GM12875 (cell line): ENCODE measurements at regions not wholly inside any gene's neighbourhood (a gene's known extent, or its start where the extent isn't known, plus 50 kb on each side); places are given as distances from the start of the nearest gene placed in this dataset.
"Not testable (repeated sequence)": the region's sequence is repeated elsewhere in the genome, so short reads cannot be mapped to it uniquely, and the experiment has no call there.

Source experiments
- H3K4me3 ChIP-seq: one replicate; pipeline ENCODE4 v1.5.1; 2011; ENCODE audit warnings: low read depth, low read length, control low read depth
- TF ChIP-seq, protein P1 (sequence below): IDR thresholded peaks from 2 replicates; pipeline ENCODE4 v1.5.1; 2011; ENCODE audit warnings: low read depth, mild to moderate bottlenecking, control low read depth, inconsistent platforms, low read length, moderate library complexity, borderline replicate concordance; ENCODE audit not compliant: insufficient read depth

DNA sequence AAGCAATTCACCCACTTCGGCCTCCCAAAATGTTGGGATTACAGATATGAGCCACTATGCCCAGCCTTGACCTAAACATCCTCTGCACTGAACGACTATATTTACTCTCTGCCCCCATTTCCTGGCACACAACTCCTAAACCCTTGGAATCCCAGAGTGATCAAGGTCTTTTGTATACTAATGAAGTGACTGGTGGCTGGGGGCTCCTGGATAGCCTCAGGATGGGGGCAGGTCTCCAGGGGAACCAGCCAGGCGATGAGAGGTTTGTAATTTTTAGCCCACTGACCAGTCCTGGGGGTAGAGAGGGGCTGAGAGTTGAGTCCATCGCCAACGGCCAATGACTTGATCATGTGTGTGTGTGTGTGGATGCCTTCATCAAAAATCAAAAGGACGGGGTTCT, 71.1 kb downstream of the FAM50B start:
- H3K4me3 ChIP-seq, result no peak overlapping the region
- TF ChIP-seq, protein P1, sequence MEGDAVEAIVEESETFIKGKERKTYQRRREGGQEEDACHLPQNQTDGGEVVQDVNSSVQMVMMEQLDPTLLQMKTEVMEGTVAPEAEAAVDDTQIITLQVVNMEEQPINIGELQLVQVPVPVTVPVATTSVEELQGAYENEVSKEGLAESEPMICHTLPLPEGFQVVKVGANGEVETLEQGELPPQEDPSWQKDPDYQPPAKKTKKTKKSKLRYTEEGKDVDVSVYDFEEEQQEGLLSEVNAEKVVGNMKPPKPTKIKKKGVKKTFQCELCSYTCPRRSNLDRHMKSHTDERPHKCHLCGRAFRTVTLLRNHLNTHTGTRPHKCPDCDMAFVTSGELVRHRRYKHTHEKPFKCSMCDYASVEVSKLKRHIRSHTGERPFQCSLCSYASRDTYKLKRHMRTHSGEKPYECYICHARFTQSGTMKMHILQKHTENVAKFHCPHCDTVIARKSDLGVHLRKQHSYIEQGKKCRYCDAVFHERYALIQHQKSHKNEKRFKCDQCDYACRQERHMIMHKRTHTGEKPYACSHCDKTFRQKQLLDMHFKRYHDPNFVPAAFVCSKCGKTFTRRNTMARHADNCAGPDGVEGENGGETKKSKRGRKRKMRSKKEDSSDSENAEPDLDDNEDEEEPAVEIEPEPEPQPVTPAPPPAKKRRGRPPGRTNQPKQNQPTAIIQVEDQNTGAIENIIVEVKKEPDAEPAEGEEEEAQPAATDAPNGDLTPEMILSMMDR, result no peak

DNA sequence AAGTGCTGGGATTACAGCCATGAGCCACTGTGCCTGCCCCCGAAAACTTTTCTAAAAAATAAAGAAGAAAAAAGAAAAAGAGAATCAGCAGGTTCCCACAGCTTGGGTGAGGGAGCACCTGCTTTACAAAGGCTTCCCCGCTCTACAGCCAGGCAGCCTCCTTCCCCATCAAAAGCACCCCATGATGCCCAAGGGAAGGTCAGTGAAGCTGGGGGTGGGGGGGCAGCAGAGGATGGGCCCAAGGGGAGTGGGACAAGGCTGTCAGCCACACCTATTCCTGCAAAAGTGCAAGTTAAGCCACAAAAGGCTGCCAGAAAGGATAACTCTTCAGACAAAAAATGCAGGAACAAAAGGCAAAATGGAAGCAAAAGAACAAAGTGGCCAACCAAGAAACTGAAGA, 72.5 kb downstream of the FAM50B start:
- TF ChIP-seq, protein P1, result no peak
- H3K4me3 ChIP-seq, result no peak overlapping the region

DNA sequence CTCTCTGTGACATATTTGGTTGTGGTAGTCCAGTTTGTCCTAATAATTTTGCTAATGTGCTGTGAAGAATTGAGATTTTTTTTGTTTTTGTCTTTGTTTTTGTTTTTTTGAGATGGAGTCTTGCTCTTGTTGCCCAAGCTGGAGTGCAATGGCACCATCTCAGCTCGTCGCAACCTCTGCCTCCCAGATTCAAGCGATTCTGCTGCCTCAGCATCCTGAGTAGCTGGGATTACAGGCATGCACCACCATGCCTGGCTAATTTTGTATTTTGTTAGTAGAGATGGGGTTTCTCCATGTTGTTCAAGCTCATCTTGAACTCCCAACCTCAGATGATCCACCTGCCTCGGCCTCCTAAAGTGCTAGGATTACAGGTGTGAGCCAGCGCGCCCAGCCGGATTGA, 73.4 kb downstream of the FAM50B start:
- H3K4me3 ChIP-seq, result not testable (repeated sequence)

DNA sequence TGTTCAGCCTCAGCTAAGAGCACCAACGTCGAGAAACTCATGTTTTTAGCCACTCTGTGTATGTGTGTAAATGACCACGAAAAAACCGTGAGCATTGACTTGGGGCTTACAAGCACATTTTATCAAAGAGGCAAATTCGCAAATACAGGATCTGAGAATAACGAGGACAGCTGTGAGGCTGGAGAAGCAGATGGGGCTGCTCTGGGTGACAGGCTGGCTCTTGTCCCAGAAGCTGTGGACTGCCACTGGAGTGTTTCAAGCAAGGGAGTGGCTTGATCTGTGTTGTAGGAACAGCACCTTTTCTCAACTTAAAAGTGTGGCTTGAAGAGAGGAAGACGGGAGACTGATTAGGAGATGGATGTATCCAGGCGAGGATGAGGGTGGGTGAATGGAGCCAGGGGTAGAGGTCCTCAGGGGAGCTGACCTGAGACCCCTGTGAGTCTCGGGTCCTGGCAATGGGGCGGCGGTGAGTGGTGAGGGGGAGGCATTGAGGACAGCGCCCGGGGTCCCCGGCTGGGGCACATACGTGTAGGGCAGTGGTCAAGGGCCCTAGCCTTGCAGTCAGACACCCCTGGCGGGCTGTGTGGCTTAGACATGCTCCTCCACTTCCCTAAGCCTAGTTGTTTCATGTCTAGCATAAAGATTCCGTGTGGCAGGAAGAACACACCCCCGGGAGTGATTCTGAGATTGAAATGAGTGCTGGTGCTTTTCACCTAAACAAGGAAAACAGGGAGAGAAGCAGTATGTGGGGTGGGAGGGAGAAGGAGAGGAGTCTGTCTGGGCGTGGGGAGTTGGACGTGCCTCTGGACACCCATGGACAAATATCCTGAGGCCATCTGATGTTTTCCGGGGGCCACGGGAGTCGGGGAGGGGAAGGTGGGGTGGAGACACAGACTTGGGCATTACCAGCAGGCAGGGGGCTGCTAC, 76.3 kb downstream of the FAM50B start:
- not testable (repeated sequence) for H3K4me3 ChIP-seq

DNA sequence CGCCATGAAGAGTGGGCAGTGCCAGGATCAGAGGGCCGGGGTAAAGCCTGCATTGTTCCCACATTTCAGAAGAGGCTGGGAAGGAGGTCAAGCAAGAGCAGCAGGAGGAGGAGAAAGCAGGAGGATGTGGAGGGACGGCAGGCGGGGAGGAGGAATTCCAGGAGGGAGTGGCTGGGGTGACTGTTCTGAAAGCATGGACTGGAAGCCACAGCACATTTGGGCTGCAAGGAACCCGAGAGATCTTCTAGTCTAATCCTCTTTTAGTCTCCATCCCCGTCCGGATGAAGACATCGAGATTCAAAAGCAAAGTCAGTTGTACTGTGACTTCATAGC, 76.9 kb downstream of the FAM50B start:
- TF ChIP-seq, protein P1, result no peak
- no peak overlapping the region for H3K4me3 ChIP-seq

DNA sequence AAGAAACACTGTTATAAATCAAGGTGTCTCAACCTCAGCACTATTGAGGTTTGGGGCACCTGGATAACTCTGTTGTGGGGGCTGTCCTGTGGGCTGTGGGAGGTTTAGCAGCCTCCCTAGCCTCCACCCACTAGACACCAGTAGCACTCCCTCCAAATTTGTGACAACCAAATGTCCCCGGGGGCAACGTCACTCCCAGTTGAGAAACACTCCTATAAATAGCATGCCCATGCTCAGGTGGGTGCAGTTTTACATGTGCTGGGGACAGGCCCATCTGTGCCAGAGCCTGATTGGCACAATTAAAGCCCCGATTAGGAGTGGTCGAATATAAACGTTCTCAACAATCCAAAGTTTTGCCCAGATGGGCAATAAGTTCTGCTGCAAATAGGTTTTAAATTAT, 78.9 kb downstream of the FAM50B start:
- no peak overlapping the region for H3K4me3 ChIP-seq
- TF ChIP-seq, protein P1, result no peak

DNA sequence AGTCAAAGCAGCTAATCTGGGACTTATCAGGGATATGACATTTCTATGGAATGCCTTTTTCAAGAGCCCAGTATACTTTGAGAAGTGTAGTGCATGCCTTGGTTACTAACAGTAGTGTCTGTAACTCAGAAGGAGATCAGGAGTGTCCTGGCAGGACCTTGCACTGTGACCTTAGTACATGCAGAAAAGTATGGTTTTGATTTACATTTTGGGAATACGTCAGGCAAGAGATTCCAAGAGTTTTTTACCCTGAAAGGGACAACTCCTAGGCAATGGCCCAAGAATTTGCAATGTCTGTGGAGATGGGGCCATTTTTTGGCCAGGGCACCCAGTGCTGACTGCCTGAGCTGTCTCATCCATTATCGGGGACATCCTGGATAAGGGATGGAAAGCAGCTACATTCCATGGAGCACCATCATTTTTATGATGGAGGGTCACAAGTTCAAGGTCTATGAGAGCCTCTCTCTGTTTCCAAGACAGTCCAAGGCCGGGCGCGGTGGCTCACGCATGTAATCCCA, 80.2 kb downstream of the FAM50B start:
- TF ChIP-seq, protein P1, result no peak

DNA sequence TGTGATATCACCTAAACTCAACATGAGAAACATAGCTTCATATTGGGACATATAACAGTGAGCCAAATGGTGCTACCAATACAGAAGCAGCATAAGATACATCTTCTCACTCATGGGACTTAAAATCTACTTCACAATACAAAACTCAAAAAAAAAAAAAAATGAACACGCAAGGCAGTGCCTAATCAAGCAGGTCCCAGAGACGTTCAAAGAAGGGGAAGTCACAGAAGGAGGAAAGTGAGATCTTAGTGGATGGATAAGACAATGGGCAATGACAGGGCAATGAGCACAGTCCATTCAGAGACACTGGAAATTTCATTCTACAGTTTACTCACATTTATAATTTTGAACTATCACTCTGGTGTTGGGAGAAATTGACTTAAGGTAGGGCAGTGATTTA, 88.3 kb downstream of the FAM50B start:
- H3K4me3 ChIP-seq, result no peak overlapping the region
- TF ChIP-seq, protein P1, result no peak

More for the DNA sequence above, 80.2 kb downstream of the FAM50B start:
- H3K4me3 ChIP-seq, result no peak overlapping the region
